Left ventricle myocardium inferior (tissue), 1 donor: ENCODE measurements at regions not wholly inside any gene's neighbourhood (a gene's known extent, or its start where the extent isn't known, plus 50 kb on each side); places are given as distances from the start of the nearest gene placed in this dataset.

Source experiments
- DNase-seq: peaks from one replicate; pipeline ENCODE4 v3.0.0-alpha.2; 2020
- H3K27ac ChIP-seq: fragments of 200-600 bp; replicated peaks from 2 replicates; pipeline ENCODE4 v1.8.0; 2021
- H3K27me3 ChIP-seq: fragments of 200-600 bp; 2 replicates; pipeline ENCODE4 v1.8.0; 2021; ENCODE audit warnings: low read depth
- H3K36me3 ChIP-seq: fragments of 200-600 bp; 2 replicates; pipeline ENCODE4 v1.8.0; 2021
- H3K4me1 ChIP-seq: fragments of 200-600 bp; 2 replicates; pipeline ENCODE4 v1.8.0; 2021
- H3K4me3 ChIP-seq: fragments of 200-600 bp; 2 replicates; pipeline ENCODE4 v1.8.0; 2021; ENCODE audit warnings: mild to moderate bottlenecking, moderate library complexity
- H3K9me3 ChIP-seq: fragments of 200-600 bp; replicated peaks from 2 replicates; pipeline ENCODE4 v1.8.0; 2021
- intact Hi-C: fragments of 100-400 bp; cut with micrococcal nuclease; formaldehyde crosslinking; loops from one replicate; pipeline ENCODE4 v1.11.0; 2022
- TF ChIP-seq, protein P1 (sequence below): fragments of 200-600 bp; IDR thresholded peaks from 2 replicates; pipeline ENCODE4 v1.8.0; 2021; ENCODE audit warnings: antibody characterized with exemption, mild to moderate bottlenecking, borderline replicate concordance
- donor health status: DM: no; HTN: yes; CAD: no; lungs with severe emphysema.

DNA sequence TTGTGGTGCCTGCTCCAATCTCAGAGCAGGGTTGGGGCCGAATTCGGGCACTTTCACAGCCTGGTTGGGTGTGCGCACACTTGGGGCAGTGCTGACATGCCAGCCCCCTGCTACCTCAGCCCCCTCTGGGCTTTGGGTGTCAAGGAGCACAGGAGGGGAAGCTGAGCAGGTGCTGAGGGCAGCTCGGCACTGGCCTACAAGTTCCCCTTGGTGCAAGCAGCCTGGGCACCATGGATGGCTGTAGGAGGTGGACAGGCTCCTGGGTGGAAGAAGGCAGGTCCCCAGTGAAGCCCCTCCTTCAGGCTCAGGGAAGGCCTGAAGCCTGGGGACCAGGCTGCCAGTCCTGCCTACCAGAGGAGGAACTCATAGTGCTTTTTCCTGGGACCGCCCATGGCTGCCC, 326.6 kb downstream of the NDFIP2 start:
- no peaks in the 10 kb centered on the region for H3K4me1 ChIP-seq
- no peak for DNase-seq
- no peak overlapping the region for H3K4me3 ChIP-seq
- TF ChIP-seq, protein P1, sequence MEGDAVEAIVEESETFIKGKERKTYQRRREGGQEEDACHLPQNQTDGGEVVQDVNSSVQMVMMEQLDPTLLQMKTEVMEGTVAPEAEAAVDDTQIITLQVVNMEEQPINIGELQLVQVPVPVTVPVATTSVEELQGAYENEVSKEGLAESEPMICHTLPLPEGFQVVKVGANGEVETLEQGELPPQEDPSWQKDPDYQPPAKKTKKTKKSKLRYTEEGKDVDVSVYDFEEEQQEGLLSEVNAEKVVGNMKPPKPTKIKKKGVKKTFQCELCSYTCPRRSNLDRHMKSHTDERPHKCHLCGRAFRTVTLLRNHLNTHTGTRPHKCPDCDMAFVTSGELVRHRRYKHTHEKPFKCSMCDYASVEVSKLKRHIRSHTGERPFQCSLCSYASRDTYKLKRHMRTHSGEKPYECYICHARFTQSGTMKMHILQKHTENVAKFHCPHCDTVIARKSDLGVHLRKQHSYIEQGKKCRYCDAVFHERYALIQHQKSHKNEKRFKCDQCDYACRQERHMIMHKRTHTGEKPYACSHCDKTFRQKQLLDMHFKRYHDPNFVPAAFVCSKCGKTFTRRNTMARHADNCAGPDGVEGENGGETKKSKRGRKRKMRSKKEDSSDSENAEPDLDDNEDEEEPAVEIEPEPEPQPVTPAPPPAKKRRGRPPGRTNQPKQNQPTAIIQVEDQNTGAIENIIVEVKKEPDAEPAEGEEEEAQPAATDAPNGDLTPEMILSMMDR: no peak
- intact Hi-C loops: no loop called here
- H3K27me3 ChIP-seq: no peaks in the 10 kb centered on the region
- H3K36me3 ChIP-seq: no peaks in the 10 kb centered on the region
- H3K27ac ChIP-seq: no peak overlapping the region
- no peaks in the 10 kb centered on the region for H3K9me3 ChIP-seq

- TF ChIP-seq, protein P1: no peak
- Histone ChIP-seq H3K36me3 (no peaks in the 10 kb centered on the region), H3K27me3 (no peaks in the 10 kb centered on the region), H3K27ac (no peak overlapping the region), H3K4me3 (no peak overlapping the region), H3K9me3 (no peaks in the 10 kb centered on the region), H3K4me1 (no peaks in the 10 kb centered on the region)
- intact Hi-C loops: no loop called here
- no peak for DNase-seq
Measured at GRCh38 chr13:79806821-79807220, 325.9 kb downstream of the NDFIP2 start.

DNA sequence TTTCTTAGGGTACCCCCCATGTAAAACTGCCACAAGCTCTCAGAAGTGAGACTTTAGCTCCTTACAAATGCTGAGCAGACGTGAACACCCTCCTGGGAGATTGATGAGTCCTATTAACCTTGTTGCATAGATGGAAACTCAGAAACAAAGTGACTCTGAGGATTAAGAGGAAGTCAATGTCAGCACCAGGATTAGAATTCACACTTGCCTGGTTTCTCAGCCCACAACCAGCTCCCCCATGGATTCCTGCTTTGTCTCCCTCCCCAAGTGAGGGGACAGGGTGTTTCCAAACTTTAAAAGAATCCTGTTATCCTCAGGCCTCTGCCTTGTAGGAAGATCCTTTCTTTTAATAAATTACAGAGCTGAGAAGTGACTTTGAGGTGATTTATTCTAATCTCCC, 324.4 kb downstream of the NDFIP2 start:
- intact Hi-C loops: no loop called here
- no peak overlapping the region for H3K27ac ChIP-seq
- no peaks in the 10 kb centered on the region for H3K4me1 ChIP-seq
- H3K27me3 ChIP-seq: no peaks in the 10 kb centered on the region
- DNase-seq: no peak
- no peaks in the 10 kb centered on the region for H3K9me3 ChIP-seq
- H3K36me3 ChIP-seq: no peaks in the 10 kb centered on the region
- TF ChIP-seq, protein P1: no peak
- H3K4me3 ChIP-seq: no peak overlapping the region

GRCh38 chr13:79803989-79804388, 323.0 kb downstream of the NDFIP2 start:
- intact Hi-C loops: no loop called here
- H3K27ac ChIP-seq: no peak overlapping the region

DNA sequence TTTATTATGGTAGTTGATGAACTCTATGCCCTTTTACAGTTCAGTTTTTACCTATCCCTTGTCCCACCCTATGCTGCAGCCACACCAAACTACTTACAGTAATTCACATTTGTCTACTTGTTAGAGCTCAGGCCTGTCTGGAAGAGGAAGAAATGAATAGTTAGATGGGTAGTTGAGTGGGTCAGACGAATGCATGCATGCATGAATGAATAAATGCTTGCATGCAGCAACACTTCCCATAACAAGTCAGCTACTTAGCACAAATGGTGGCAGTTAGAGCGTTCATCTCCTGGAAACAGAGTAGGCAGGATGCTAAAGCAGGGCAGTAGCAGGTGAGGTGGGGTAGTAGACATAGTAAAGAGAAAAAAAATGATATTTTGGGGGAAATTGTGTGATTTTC, 322.3 kb downstream of the NDFIP2 start:
- Histone ChIP-seq H3K36me3 (no peaks in the 10 kb centered on the region), H3K4me3 (no peak overlapping the region), H3K27ac (no peak overlapping the region), H3K4me1 (peaks cover 16% of the 10 kb centered on the region), H3K9me3 (no peaks in the 10 kb centered on the region), H3K27me3 (no peaks in the 10 kb centered on the region)
- DNase-seq: no peak
- TF ChIP-seq, protein P1: no peak
- intact Hi-C loops: no loop called here

More at GRCh38 chr13:79803989-79804388, 323.0 kb downstream of the NDFIP2 start:
- H3K9me3 ChIP-seq: no peaks in the 10 kb centered on the region
- no peak overlapping the region for H3K4me3 ChIP-seq
- TF ChIP-seq, protein P1: no peak
- peaks cover 10% of the 10 kb centered on the region for H3K4me1 ChIP-seq
- H3K27me3 ChIP-seq: no peaks in the 10 kb centered on the region
- no peak for DNase-seq
- H3K36me3 ChIP-seq: no peaks in the 10 kb centered on the region
